ENCODE measurements at regions not wholly inside any gene's neighbourhood (a gene's known extent, or its start where the extent isn't known, plus 50 kb on each side); places are given as distances from the start of the nearest gene placed in this dataset.

DNA sequence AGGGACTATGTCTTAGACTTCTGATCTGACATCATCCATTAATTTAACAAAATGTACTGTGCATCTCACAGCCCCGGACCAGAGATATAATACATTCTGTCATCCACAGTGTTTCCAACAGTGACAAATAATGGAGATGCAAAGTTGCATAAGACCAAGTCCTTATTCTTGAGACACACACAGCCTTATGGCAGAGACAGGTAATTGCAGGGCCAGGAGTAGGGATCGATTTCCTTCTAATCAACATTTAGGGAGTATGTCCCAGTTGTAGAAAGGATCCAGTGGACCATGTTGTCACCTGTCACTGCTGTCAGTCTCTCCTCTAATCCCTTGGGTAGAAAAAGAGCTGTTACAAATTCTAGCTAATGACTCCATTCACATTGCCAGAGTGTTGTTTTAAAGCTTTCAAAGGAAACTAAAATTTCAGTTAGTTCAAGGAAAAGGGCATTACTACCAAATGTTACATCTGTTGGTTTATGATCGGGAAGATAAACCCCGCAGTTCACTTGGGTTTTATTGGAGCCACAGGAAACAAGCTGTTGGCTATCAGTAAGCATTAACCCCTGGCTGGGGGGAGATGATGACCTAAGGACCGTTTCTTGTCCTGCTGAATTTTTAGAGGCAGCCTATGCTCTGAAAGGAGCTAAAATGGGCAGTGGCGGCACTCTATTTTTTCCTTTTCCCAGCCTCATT lies 111.4 kb upstream of the ATXN1 start (continued):
- TF ChIP-seq PHF20 (IDR thresholded peaks at IDR 0.05; ENCODE audit: partially characterized antibody): no peak
- TF ChIP-seq XRCC4 (IDR thresholded peaks at IDR 0.05; ENCODE audit: extremely low read depth, insufficient read depth, insufficient read length): no peak
- no peak for TF ChIP-seq HCFC1 (IDR thresholded peaks at IDR 0.05; ENCODE audit: low read depth, low read length)
- TF ChIP-seq ZNF311 (CRISPR knock-in tag; IDR thresholded peaks at IDR 0.05): no peak
- no peak for TF ChIP-seq RBM17 (IDR thresholded peaks at IDR 0.05; ENCODE audit: borderline replicate concordance, low read depth, low read length)
- TF ChIP-seq CREB3 (tag; conservative IDR thresholded peaks at IDR 0.05; ENCODE audit: low read depth): no peak
- TF ChIP-seq BMI1 (IDR thresholded peaks at IDR 0.05; ENCODE audit: low read length): no peak
- TF ChIP-seq YBX1 (IDR thresholded peaks at IDR 0.05): no peak
- TF ChIP-seq, protein P1, sequence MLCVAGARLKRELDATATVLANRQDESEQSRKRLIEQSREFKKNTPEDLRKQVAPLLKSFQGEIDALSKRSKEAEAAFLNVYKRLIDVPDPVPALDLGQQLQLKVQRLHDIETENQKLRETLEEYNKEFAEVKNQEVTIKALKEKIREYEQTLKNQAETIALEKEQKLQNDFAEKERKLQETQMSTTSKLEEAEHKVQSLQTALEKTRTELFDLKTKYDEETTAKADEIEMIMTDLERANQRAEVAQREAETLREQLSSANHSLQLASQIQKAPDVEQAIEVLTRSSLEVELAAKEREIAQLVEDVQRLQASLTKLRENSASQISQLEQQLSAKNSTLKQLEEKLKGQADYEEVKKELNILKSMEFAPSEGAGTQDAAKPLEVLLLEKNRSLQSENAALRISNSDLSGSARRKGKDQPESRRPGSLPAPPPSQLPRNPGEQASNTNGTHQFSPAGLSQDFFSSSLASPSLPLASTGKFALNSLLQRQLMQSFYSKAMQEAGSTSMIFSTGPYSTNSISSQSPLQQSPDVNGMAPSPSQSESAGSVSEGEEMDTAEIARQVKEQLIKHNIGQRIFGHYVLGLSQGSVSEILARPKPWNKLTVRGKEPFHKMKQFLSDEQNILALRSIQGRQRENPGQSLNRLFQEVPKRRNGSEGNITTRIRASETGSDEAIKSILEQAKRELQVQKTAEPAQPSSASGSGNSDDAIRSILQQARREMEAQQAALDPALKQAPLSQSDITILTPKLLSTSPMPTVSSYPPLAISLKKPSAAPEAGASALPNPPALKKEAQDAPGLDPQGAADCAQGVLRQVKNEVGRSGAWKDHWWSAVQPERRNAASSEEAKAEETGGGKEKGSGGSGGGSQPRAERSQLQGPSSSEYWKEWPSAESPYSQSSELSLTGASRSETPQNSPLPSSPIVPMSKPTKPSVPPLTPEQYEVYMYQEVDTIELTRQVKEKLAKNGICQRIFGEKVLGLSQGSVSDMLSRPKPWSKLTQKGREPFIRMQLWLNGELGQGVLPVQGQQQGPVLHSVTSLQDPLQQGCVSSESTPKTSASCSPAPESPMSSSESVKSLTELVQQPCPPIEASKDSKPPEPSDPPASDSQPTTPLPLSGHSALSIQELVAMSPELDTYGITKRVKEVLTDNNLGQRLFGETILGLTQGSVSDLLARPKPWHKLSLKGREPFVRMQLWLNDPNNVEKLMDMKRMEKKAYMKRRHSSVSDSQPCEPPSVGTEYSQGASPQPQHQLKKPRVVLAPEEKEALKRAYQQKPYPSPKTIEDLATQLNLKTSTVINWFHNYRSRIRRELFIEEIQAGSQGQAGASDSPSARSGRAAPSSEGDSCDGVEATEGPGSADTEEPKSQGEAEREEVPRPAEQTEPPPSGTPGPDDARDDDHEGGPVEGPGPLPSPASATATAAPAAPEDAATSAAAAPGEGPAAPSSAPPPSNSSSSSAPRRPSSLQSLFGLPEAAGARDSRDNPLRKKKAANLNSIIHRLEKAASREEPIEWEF (CRISPR knock-in tag; IDR thresholded peaks at IDR 0.05): no peak
- no peak for TF ChIP-seq SIN3B (IDR thresholded peaks at IDR 0.05; ENCODE audit: low read depth)
- TF ChIP-seq, protein P2, sequence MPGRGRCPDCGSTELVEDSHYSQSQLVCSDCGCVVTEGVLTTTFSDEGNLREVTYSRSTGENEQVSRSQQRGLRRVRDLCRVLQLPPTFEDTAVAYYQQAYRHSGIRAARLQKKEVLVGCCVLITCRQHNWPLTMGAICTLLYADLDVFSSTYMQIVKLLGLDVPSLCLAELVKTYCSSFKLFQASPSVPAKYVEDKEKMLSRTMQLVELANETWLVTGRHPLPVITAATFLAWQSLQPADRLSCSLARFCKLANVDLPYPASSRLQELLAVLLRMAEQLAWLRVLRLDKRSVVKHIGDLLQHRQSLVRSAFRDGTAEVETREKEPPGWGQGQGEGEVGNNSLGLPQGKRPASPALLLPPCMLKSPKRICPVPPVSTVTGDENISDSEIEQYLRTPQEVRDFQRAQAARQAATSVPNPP (IDR thresholded peaks at IDR 0.05; ENCODE audit: borderline replicate concordance, insufficient read depth, insufficient read length): no peak
- TF ChIP-seq, protein P3, sequence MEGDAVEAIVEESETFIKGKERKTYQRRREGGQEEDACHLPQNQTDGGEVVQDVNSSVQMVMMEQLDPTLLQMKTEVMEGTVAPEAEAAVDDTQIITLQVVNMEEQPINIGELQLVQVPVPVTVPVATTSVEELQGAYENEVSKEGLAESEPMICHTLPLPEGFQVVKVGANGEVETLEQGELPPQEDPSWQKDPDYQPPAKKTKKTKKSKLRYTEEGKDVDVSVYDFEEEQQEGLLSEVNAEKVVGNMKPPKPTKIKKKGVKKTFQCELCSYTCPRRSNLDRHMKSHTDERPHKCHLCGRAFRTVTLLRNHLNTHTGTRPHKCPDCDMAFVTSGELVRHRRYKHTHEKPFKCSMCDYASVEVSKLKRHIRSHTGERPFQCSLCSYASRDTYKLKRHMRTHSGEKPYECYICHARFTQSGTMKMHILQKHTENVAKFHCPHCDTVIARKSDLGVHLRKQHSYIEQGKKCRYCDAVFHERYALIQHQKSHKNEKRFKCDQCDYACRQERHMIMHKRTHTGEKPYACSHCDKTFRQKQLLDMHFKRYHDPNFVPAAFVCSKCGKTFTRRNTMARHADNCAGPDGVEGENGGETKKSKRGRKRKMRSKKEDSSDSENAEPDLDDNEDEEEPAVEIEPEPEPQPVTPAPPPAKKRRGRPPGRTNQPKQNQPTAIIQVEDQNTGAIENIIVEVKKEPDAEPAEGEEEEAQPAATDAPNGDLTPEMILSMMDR (IDR thresholded peaks at IDR 0.05 in 2 of 3, conservative IDR thresholded peaks at IDR 0.05 in 1 of 3; ENCODE audit: insufficient read depth in 2 of 3, low read depth in 1 of 3, low read length in 3 of 3): peak in 2 of 3 experiments; percentile 14 to 25; a peak in 2 of 6 replicates
- TF ChIP-seq, protein P4, sequence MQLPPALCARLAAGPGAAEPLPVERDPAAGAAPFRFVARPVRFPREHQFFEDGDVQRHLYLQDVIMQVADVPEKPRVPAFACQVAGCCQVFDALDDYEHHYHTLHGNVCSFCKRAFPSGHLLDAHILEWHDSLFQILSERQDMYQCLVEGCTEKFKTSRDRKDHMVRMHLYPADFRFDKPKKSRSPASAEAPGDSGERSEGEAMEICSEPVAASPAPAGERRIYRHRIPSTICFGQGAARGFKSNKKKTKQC (CRISPR knock-in tag; IDR thresholded peaks at IDR 0.05): no peak
- no peak for TF ChIP-seq HMG20A (CRISPR knock-in tag; conservative IDR thresholded peaks at IDR 0.05)
- TF ChIP-seq BRF1 (IDR thresholded peaks at IDR 0.05; ENCODE audit: borderline replicate concordance, extremely low read depth, insufficient read length): no peak
- TF ChIP-seq, protein P5, sequence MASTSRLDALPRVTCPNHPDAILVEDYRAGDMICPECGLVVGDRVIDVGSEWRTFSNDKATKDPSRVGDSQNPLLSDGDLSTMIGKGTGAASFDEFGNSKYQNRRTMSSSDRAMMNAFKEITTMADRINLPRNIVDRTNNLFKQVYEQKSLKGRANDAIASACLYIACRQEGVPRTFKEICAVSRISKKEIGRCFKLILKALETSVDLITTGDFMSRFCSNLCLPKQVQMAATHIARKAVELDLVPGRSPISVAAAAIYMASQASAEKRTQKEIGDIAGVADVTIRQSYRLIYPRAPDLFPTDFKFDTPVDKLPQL (IDR thresholded peaks at IDR 0.05; ENCODE audit: extremely low read depth, insufficient read length): no peak
- TF ChIP-seq ZBTB1 (CRISPR knock-in tag; IDR thresholded peaks at IDR 0.05; ENCODE audit: borderline replicate concordance, low read depth): no peak

All from K562 (cell line).